H1 (cell line): ENCODE measurements at regions not wholly inside any gene's neighbourhood (a gene's known extent, or its start where the extent isn't known, plus 50 kb on each side); places are given as distances from the start of the nearest gene placed in this dataset.

ENCODE experiments used
- CTCF ChIA-PET: fragments of 300-600 bp; sonication (Branson Sonifier 250); formaldehyde crosslinking; loops from one replicate; lab custom pipeline; 2021; ENCODE audit not compliant: partially characterized antibody; lab: Charles Lee
- POLR2A ChIA-PET: fragments of 300-600 bp; sonication (Branson Sonifier 250); formaldehyde crosslinking; loops from one replicate; lab custom pipeline; 2021; ENCODE audit warnings: inconsistent platforms; ENCODE audit not compliant: partially characterized antibody; lab: Charles Lee
- DNase-seq, 2 experiments: peaks; one replicate each; pipeline versions ENCODE4 v3.0.0 to v3.0.0-alpha.2; 2010 to 2022; ENCODE audit warnings: low spot score in 2 of 2, low read depth in 1 of 2, mixed read lengths in 1 of 2
- FAIRE-seq: peaks from 2 replicates; lab custom pipeline; 2011; peaks lifted over from hg19 to GRCh38; lab: Jason Lieb, UNC
- H2AFZ ChIP-seq: 2 replicates; pipeline ENCODE4 v1.8.1; 2012; ENCODE audit warnings: low read length, inconsistent platforms
- H2AK5ac ChIP-seq: 2 replicates; pipeline ENCODE4 v1.6.1; 2013; ENCODE audit warnings: low read depth, low read length
- H2BK120ac ChIP-seq: replicated peaks from 2 replicates; pipeline ENCODE3; 2013; ENCODE audit warnings: low read depth, low read length, inconsistent platforms
- H2BK12ac ChIP-seq: 2 replicates; pipeline ENCODE4 v1.6.1; 2013; ENCODE audit warnings: low read depth, low read length
- H2BK15ac ChIP-seq: 2 replicates; pipeline ENCODE4 v1.6.1; 2013; ENCODE audit warnings: low read length
- H2BK20ac ChIP-seq: 2 replicates; pipeline ENCODE4 v1.6.1; 2013; ENCODE audit warnings: low read length
- H2BK5ac ChIP-seq: 2 replicates; pipeline ENCODE4 v1.6.1; 2013; ENCODE audit warnings: low read depth, low read length
- H3K14ac ChIP-seq: 2 replicates; pipeline ENCODE4 v1.6.1; 2013; ENCODE audit warnings: inconsistent platforms; ENCODE audit not compliant: insufficient read length
- H3K18ac ChIP-seq: 2 replicates; pipeline ENCODE4 v1.6.1; 2013; ENCODE audit warnings: low read length; ENCODE audit errors: extremely low read depth
- H3K23ac ChIP-seq: 2 replicates; pipeline ENCODE4 v1.6.1; 2013; ENCODE audit warnings: inconsistent platforms; ENCODE audit not compliant: insufficient read length
- H3K23me2 ChIP-seq: 2 replicates; pipeline ENCODE4 v1.6.1; 2013; ENCODE audit warnings: low read depth, low read length
- H3K27ac ChIP-seq: 2 replicates; pipeline ENCODE4 v1.6.1; 2011; ENCODE audit warnings: low read depth, low read length, inconsistent platforms
- H3K27me3 ChIP-seq, 4 experiments: replicated peaks in 1 of 4; 1 replicate in 1 of 4; 2 replicates in 3 of 4; pipeline versions ENCODE4 v1.6.1 to v1.8.1; 2011 to 2013; ENCODE audit warnings: low read length in 3 of 4, mild to moderate bottlenecking in 3 of 4, inconsistent platforms in 2 of 4, mixed read lengths in 2 of 4, moderate library complexity in 1 of 4; ENCODE audit not compliant: control insufficient read depth in 3 of 4, insufficient read depth in 3 of 4; ENCODE audit errors: extremely low read depth in 1 of 4
- H3K36me3 ChIP-seq, 4 experiments: 2 replicates each; pipeline versions ENCODE4 v1.6.1 to v1.8.1; 2011 to 2013; ENCODE audit warnings: mild to moderate bottlenecking in 4 of 4, low read length in 3 of 4, moderate library complexity in 2 of 4, control low read depth in 1 of 4, inconsistent platforms in 1 of 4; ENCODE audit not compliant: insufficient read depth in 4 of 4, control insufficient read depth in 2 of 4
- H3K4ac ChIP-seq: replicated peaks from 2 replicates; pipeline ENCODE3; 2013; ENCODE audit warnings: low read length, low read depth, mixed read lengths, inconsistent platforms; ENCODE audit not compliant: insufficient read length
- H3K4me1 ChIP-seq, 4 experiments: replicated peaks in 1 of 4; 1 replicate in 1 of 4; 2 replicates in 3 of 4; pipeline versions ENCODE4 v1.6.1 to v1.8.1; 2011 to 2013; ENCODE audit warnings: low read length in 3 of 4, inconsistent platforms in 2 of 4, mixed read lengths in 1 of 4; ENCODE audit not compliant: insufficient read depth in 4 of 4, control insufficient read depth in 3 of 4
- H3K4me2 ChIP-seq, 2 experiments: 2 replicates each; pipeline versions ENCODE4 v1.6.1 to v1.8.1; 2011 to 2013; ENCODE audit warnings: low read depth in 2 of 2, low read length in 2 of 2, control low read depth in 1 of 2, inconsistent platforms in 1 of 2, mild to moderate bottlenecking in 1 of 2; ENCODE audit not compliant: insufficient read depth in 1 of 2
- H3K4me3 ChIP-seq, 4 experiments: fragments of 200-600, 300-600 bp in 1 of 4; sonication (generic), shearing (Covaris generic), sonication (Bioruptor Twin) in 1 of 4; 2 replicates each; pipeline versions ENCODE4 v1.5.1 to v1.8.1; 2011 to 2016; ENCODE audit warnings: low read length in 4 of 4, low read depth in 3 of 4, control low read depth in 2 of 4, inconsistent platforms in 2 of 4, mild to moderate bottlenecking in 2 of 4, mixed read lengths in 1 of 4, moderate library complexity in 1 of 4; ENCODE audit not compliant: insufficient read depth in 2 of 4; ENCODE audit errors: extremely low read depth in 1 of 4
- H3K56ac ChIP-seq: replicated peaks from 2 replicates; pipeline ENCODE3; 2013; ENCODE audit warnings: low read depth, mild to moderate bottlenecking, mixed read lengths, low read length, inconsistent platforms; ENCODE audit not compliant: insufficient read length
- H3K79me1 ChIP-seq: 2 replicates; pipeline ENCODE4 v1.6.1; 2013; ENCODE audit warnings: low read depth, low read length, control low read depth
- H3K79me2 ChIP-seq, 2 experiments: 2 replicates each; pipeline versions ENCODE4 v1.6.1 to v1.8.1; 2012 to 2013; ENCODE audit warnings: low read length in 2 of 2, mild to moderate bottlenecking in 2 of 2, inconsistent platforms in 1 of 2; ENCODE audit not compliant: insufficient read depth in 2 of 2, control insufficient read depth in 1 of 2
- H3K9ac ChIP-seq, 4 experiments: replicated peaks in 1 of 4; 1 replicate in 1 of 4; 2 replicates in 3 of 4; pipeline versions ENCODE4 v1.6.1 to v1.8.1; 2011 to 2013; ENCODE audit warnings: low read depth in 3 of 4, low read length in 3 of 4, control low read depth in 2 of 4, mild to moderate bottlenecking in 2 of 4, moderate library complexity in 2 of 4, inconsistent platforms in 1 of 4; ENCODE audit errors: extremely low read depth in 1 of 4
- H3K9me3 ChIP-seq, 2 experiments: 2 replicates each; pipeline versions ENCODE4 v1.6.1 to v1.8.1; 2012 to 2013; ENCODE audit warnings: mild to moderate bottlenecking in 2 of 2, moderate library complexity in 2 of 2, control low read depth in 1 of 2, inconsistent platforms in 1 of 2, low read depth in 1 of 2, low read length in 1 of 2, mixed read lengths in 1 of 2; ENCODE audit not compliant: insufficient read depth in 2 of 2
- H4K20me1 ChIP-seq, 2 experiments: replicated peaks in 1 of 2; 2 replicates each; pipeline versions ENCODE3 to v1.8.1; 2011 to 2013; ENCODE audit warnings: inconsistent platforms in 2 of 2, low read length in 2 of 2, mild to moderate bottlenecking in 1 of 2; ENCODE audit not compliant: insufficient read depth in 2 of 2, control insufficient read depth in 1 of 2
- H4K5ac ChIP-seq: 2 replicates; pipeline ENCODE4 v1.6.1; 2013; ENCODE audit warnings: low read length, low read depth, mixed read lengths, inconsistent platforms; ENCODE audit not compliant: insufficient read length
- H4K8ac ChIP-seq: 2 replicates; pipeline ENCODE4 v1.8.0; 2013; ENCODE audit warnings: mild to moderate bottlenecking, moderate library complexity, low read length, inconsistent platforms; ENCODE audit not compliant: insufficient read depth; ENCODE audit errors: extremely low read depth
- H4K91ac ChIP-seq: replicated peaks from 2 replicates; pipeline ENCODE3; 2013; ENCODE audit warnings: low read length, mixed read lengths, inconsistent platforms; ENCODE audit not compliant: insufficient read length
- BACH1 ChIP-seq: IDR thresholded peaks from 2 replicates; pipeline ENCODE4 v1.6.1; 2012; ENCODE audit warnings: low read length, improper control_type of control experiment
- E2F6 ChIP-seq: IDR thresholded peaks from 2 replicates; pipeline ENCODE4 v1.6.1; 2012; ENCODE audit warnings: inconsistent platforms
- HDAC2 ChIP-seq, 2 experiments: fragments of 300-600 bp in 1 of 2; sonication (generic) in 1 of 2; IDR thresholded peaks; 2 replicates each; pipeline ENCODE4 v1.6.1; 2011 to 2012; ENCODE audit warnings: low read depth in 2 of 2, low read length in 2 of 2, mild to moderate bottlenecking in 2 of 2, moderate library complexity in 2 of 2, borderline replicate concordance in 1 of 2, inconsistent platforms in 1 of 2
- KDM1A ChIP-seq: fragments of 200-600, 300-600 bp; sonication (generic); IDR thresholded peaks from 2 replicates; pipeline ENCODE4 v1.7.1; 2016; ENCODE audit warnings: mild to moderate bottlenecking, low read length, borderline replicate concordance
- RAD21 ChIP-seq, 2 experiments: IDR thresholded peaks in 1 of 2; conservative IDR thresholded peaks in 1 of 2; 2 replicates each; pipeline ENCODE4 v1.6.1; 2011; ENCODE audit warnings: low read depth in 2 of 2, low read length in 2 of 2, improper control_type of control experiment in 1 of 2, inconsistent platforms in 1 of 2, mild to moderate bottlenecking in 1 of 2, moderate library complexity in 1 of 2
- SP1 ChIP-seq: IDR thresholded peaks from 2 replicates; pipeline ENCODE4 v1.6.1; 2011; ENCODE audit warnings: low read depth, low read length
- TAF1 ChIP-seq: IDR thresholded peaks from 2 replicates; pipeline ENCODE4 v1.6.1; 2011; ENCODE audit warnings: mild to moderate bottlenecking, low read depth, low read length
- WGBS, 2 experiments: shearing (Covaris generic) in 1 of 2; methylation state at CpG; one replicate each; pipeline versions ENCODE4 v1.1.6 to v1.1.7; 2013 to 2015; ENCODE audit warnings: low lambda C conversion rate in 2 of 2, mixed read lengths in 2 of 2, inconsistent platforms in 1 of 2, low coverage in 1 of 2, missing lambda C conversion rate in 1 of 2; ENCODE audit not compliant: insufficient replicate concordance in 2 of 2, insufficient coverage in 1 of 2, insufficient read length in 1 of 2; ENCODE audit errors: extremely low coverage in 1 of 2, missing lambda C conversion rate in 1 of 2; 5-methylcytosine and 5-hydroxymethylcytosine counted together

DNA sequence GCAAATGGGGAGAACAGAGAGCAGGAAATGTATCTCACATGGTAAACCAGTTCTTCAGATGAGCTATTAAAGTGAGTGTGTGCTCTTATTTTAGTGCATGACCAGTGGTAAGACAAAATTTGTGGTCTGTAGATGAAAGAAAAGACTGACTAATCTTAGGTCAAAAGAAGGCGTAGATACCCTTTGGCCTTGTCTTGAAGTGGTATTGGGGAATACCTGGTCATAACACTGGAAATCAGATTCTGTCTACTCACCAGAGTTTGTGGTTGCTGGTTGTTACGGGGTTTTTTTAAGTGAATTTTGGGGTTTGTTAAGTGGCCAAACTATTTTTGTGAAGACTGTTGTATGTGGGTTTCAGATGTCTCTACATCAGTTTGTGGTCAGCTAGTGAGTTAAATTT is 173.5 kb downstream of the KDM5D start:
- H3K27me3 ChIP-seq, result no peaks in the 10 kb centered on the region
- no peak overlapping the region for H2BK12ac ChIP-seq
- H3K23ac ChIP-seq, result no peak overlapping the region
- CTCF ChIA-PET, result no interaction called here
- no peak overlapping the region for H4K8ac ChIP-seq
- TF ChIP-seq E2F6, result no peak
- TF ChIP-seq BACH1, result no peak
- TF ChIP-seq HDAC2 (IDR thresholded peaks at IDR 0.05; ENCODE audit: borderline replicate concordance in 1 of 2, low read depth in 2 of 2, low read length in 2 of 2), result no peak
- no peak for TF ChIP-seq RAD21 (IDR thresholded peaks at IDR 0.05 in 1 of 2, conservative IDR thresholded peaks at IDR 0.05 in 1 of 2; ENCODE audit: low read depth in 2 of 2, low read length in 2 of 2)
- no peak for TF ChIP-seq KDM1A
- TF ChIP-seq TAF1, result no peak
- TF ChIP-seq SP1, result no peak
- TF ChIP-seq, all 59 proteins: peak for 0
- Histone ChIP-seq H3K79me1 (no peaks in the 10 kb centered on the region), H2BK120ac (no peak overlapping the region), H3K4me2 (peak overlapping the region; percentile 28 to 77; a peak in 2 of 4 replicates), H3K4me1 (no peaks in the 10 kb centered on the region; a peak in 1 of 7 replicates), H3K56ac (no peak overlapping the region), H2BK15ac (no peak overlapping the region), H3K4ac (no peak overlapping the region), H4K20me1 (no peaks in the 10 kb centered on the region), H3K27ac (no peak overlapping the region), H3K9ac (no peak overlapping the region), H3K18ac (no peak overlapping the region), H4K91ac (no peak overlapping the region), H2AK5ac (no peak overlapping the region), H3K36me3 (no peaks in the 10 kb centered on the region), H3K4me3 (0 out of 8 replicates have a peak overlapping the region, but pooled peaks of 1 of the 4 experiments have one; percentile 46), H2AFZ (no peak overlapping the region), H2BK20ac (no peak overlapping the region), H3K23me2 (peaks cover 3% of the 10 kb centered on the region; the same call in 1 of the 2 replicates), H3K14ac (no peak overlapping the region), H3K9me3 (no peaks in the 10 kb centered on the region), H3K79me2 (peaks cover 3 to 83% of the 10 kb centered on the region in 2 experiments; a peak in 3 of 4 replicates), H2BK5ac (no peak overlapping the region), H4K5ac (no peak overlapping the region)
- DNase-seq, result no peak
- POLR2A ChIA-PET, result no interaction called here
- FAIRE-seq, result no peak
- WGBS, 2 experiments, result 89% methylated on average over 2 of the region's 2 CpGs; no CpG with 5 or more reads in 1 of the 2 experiments
